GM23338 (cell line): ENCODE measurements at regions not wholly inside any gene's neighbourhood (a gene's known extent, or its start where the extent isn't known, plus 50 kb on each side); places are given as distances from the start of the nearest gene placed in this dataset.

ENCODE experiments used
- EZH2 ChIP-seq: fragments of 200-600 bp; sonication (generic); IDR thresholded peaks from one replicate; pipeline ENCODE4 v1.8.0; 2017; ENCODE audit warnings: antibody characterized with exemption, mild to moderate bottlenecking, low read depth; ENCODE audit not compliant: unreplicated experiment
- JUNB ChIP-seq: IDR thresholded peaks from one replicate; pipeline ENCODE4 v1.6.1; 2016; ENCODE audit warnings: antibody characterized with exemption; ENCODE audit not compliant: unreplicated experiment
- REST ChIP-seq: IDR thresholded peaks from one replicate; pipeline ENCODE4 v1.6.1; 2018; ENCODE audit warnings: antibody characterized with exemption; ENCODE audit not compliant: unreplicated experiment
- TF ChIP-seq, protein P1 (sequence below), 2 experiments: fragments of 200-600 bp in 1 of 2; sonication (generic) in 1 of 2; conservative IDR thresholded peaks; 2 replicates each; pipeline versions ENCODE4 v1.5.1 to v1.6.1; 2016 to 2017; ENCODE audit warnings: antibody characterized with exemption in 2 of 2, low read depth in 2 of 2, mild to moderate bottlenecking in 2 of 2, moderate library complexity in 1 of 2

GRCh38 chr2:65530547-65531320 is 98.3 kb upstream of the SPRED2 start:
- TF ChIP-seq, protein P1, sequence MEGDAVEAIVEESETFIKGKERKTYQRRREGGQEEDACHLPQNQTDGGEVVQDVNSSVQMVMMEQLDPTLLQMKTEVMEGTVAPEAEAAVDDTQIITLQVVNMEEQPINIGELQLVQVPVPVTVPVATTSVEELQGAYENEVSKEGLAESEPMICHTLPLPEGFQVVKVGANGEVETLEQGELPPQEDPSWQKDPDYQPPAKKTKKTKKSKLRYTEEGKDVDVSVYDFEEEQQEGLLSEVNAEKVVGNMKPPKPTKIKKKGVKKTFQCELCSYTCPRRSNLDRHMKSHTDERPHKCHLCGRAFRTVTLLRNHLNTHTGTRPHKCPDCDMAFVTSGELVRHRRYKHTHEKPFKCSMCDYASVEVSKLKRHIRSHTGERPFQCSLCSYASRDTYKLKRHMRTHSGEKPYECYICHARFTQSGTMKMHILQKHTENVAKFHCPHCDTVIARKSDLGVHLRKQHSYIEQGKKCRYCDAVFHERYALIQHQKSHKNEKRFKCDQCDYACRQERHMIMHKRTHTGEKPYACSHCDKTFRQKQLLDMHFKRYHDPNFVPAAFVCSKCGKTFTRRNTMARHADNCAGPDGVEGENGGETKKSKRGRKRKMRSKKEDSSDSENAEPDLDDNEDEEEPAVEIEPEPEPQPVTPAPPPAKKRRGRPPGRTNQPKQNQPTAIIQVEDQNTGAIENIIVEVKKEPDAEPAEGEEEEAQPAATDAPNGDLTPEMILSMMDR (conservative IDR thresholded peaks at IDR 0.05; ENCODE audit: low read depth in 2 of 2), result no peak
- TF ChIP-seq EZH2, result no peak
- no peak for TF ChIP-seq JUNB
- no peak for TF ChIP-seq REST
